GM18867 (cell line): ENCODE measurements at regions not wholly inside any gene's neighbourhood (a gene's known extent, or its start where the extent isn't known, plus 50 kb on each side); places are given as distances from the start of the nearest gene placed in this dataset.
"Not testable (repeated sequence)": the region's sequence is repeated elsewhere in the genome, so short reads cannot be mapped to it uniquely, and the experiment has no call there.

Source experiments
- ATAC-seq: cut with Tn5 transposase; IDR thresholded peaks from one replicate; pipeline ENCODE4 v1.9.1; 2021; ENCODE audit warnings: mild to moderate bottlenecking, moderate library complexity; ENCODE audit not compliant: unreplicated experiment

DNA sequence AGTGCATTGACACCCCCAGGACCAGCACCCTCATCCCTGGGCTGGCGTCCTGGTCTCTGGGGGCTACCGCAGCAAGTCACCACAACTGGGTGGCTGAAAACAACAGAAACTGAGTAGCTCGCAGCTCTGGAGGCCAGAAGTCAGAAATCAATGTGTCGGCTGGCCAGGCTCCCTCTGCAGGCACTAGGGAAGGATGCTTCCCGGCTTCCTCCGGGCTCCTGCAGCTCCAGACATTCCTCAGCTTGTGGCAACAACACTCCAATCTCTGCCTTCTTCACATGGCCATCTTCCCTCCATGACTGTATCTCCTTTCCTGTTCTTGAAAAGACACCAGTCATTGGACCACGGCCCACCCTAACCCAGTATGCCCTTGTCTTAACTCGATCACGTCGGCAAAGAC, 224.2 kb downstream of the NPHP4 start:
- no peak for ATAC-seq

DNA sequence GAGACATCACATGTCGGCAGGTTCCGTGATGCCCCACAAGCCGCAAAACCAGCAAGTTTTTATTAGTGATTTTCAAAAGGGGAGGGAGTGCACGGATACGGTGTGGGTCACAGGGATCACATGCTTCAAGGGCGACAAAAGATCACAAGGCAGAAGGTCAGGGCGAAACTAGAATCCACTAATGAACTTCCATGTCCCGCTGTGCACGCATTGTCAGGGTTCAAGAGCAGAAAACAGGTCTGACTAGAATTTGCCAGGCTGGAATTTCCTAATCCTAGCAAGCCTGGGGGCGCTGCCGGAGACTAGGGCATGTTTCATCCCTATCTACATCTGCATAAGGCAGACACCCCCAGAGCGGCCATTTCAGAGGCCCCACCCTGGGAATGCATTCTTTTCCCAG, 225.2 kb downstream of the NPHP4 start:
- not testable (repeated sequence) for ATAC-seq

DNA sequence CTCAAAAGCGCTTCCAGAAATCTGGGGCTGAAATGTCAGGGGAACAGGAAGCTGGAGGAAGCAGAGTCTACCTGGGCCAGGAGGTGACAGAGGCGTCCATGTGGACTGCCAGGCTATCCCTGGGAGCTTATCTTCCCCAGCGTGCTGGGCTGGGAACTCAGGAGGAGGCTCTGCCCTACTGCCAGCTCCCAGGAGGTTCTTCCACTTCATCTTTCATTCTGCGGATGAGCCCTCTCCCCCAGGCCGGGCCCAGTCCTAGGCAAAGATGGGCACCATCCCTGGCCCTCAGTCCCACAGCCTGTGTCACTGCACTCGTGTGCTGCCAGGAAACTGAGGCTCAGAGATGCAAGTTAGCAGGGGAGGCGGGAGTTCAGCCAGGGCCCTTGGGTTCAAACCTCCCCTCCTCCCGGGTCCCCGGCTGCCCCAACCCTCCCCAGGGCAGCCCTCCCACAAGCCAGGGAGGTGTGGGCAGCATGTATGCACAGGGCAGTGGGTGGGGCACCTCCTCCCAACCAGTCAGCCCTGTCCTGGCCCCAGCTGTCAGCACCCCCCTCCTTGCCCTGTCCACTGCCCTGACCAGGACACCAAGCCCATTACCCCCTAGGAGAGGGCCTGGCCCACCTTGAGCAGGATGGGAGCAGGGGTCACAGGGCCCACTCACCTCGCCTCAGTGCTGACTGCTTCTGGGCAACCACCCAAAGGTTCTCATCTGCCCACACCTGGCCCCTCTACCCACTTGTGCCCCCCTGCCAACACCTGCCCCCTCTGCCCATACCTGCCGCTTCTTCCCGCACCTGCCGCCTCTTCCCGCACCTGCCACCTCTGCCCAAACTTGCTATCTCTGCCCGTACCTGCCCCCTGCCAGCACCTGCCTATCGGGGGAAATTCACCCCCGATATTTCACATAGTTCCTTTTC, 226.0 kb downstream of the NPHP4 start:
- ATAC-seq = no peak

DNA sequence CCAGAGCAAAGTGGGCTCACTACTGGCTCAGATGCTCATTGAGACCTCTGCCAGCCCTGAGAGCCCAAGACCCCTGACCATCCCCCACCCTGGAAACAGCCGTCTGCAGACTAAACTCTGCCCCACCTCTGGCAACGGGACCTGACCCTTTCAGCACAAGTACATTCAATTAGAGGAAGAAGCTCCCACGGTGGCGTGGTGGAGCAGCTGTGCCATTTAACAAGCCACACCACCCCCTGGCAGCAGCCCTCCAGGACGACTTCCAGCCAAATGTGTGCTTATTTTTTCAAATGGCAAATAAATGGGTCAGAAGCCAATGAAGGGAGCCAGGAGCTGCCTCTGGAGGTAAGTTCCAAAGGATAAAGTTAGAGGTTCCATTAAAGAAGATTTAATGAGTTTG, 226.7 kb downstream of the NPHP4 start:
- no peak for ATAC-seq

DNA sequence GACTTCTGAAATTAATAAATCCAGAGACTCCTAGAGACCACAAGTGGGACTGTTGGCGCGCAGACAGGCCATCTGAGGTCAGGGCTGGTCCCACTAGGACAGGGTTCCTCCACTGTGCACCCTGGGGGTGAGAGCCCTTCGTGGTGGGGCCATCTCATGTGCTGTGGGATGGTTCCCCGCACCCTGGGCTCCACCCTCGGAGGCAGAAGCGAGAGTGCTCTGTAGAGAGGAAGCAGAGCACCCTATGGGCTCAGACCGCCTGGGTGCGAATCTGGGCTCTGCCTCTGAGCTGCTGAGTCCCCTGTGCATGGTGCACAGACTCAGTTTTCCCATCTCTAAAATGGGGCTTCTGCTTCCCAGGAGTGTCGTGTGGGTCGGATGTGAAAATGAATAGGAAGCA, 227.3 kb downstream of the NPHP4 start:
- no peak for ATAC-seq

DNA sequence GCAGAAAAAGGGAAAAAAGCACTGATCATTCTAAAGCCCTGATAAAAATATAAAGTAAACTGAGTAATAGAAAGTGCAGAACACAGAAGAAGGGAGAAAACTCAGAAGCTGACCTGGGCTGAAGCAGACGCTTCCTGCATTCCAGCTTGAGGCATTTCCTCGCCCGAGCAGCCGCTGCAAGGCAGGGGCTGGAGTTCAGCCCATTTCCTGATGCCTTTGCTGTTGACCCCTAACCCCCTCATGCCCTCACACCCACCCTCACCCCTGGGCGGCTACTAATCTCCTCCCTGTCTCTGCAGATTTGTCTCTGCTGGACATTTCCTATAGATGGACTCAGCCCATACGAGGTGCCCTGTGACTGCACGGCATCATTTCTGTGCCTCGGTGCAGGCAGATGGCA, 227.8 kb downstream of the NPHP4 start:
- ATAC-seq = no peak

DNA sequence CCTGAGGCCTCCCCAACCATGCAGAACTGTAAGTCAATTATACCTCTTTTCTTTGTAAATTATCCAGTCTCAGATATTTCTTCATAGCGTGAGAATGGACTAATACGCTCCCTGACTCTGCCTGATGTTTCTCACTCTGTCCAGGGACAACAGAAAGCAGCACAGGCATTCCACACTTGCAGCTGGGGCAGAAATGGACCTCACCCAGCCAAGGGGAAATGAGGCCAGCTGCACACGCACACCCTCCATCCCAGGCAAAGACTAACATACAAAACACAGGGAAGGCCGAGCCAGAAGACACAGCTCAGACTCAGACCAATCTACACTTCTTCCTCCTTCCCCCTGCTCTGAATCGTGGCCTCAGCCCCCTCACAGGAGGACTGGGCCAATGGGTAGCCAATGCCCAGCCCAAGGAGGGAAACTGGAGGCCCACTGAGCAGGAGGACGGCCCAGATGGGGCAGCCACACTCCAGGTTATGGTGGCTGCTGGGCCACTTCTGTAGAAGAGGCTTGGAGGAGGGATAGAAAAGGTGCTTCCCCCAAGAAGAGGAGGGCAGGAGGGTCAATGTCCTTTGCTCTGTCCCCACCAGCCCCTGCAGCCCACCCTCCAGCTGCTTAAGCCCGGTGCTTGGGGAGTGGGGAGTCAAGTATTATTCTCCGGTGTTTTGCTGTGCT, 228.4 kb downstream of the NPHP4 start:
- no peak for ATAC-seq

DNA sequence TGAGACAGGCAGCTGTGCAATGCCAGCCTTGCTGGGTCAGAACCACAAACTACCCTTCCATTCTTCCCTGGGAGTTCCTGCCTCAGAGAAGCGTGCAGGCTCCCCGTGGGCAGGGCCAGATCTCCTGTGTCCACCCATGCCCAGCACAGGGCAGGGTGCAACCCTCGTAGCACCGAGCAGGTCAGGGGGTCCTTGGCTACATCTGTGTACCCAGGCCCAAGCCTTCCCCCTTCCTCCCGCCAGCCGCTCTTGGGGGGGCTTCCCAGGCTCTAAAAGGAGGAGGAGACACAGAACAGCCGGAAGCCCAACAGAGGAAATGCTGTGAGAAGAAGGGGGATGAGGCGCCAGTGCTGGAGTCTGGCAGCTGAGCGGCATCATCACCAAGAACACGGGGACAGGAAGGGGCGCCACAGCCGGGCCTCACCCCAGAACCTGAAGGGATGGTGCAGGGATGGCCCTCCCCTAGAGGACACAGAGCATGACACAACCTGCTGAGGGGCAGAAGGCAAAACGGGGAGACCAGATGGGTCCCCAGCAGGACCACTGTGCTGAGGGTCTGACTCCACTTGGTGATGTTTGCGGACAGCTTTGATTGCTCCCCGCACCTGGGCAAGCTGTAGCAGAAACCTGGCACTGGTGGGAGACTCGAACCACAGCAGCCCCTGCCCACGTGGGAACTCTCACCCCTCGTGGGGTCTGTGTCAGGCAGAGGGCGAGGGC, 233.2 kb downstream of the NPHP4 start:
- no peak for ATAC-seq

DNA sequence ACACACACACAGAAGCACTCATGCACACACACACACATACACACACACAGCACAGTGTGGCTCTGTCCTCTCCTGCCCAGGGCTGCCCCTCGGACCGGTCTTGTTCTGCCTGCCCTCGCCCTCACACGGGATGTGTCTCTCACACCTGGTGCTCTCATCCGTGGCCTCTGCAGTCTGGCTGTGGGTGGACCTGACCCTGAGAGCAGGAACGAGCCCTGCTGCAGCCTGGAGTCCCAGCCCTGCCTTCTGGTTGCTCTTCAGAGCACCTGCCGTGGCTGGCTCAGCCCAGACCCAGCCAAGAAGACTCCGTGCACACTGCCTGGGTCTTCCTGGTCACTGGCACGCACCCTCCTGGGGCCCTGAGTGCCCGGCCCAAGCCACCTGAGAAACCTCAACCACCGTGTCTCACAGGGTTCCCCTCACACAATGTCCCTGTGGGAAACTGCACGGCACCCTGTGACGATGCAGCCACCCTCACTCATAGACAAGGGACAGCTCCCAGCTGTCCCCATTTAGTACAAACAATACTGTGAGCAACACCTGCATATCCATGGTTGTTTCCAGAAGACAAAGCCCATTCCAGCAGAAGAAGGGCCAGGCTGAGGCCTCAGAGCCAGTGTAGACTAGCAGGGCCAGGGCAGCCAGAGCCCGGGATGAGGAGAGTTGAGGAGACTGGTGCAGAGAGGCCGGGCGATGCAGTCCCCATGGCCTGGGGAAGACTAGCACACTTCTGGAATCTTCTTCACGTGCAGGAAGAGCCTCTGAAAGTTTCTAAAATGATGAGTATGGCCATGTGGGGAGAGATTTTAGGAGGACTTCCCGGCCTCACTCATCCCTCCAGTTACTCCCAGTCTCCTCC, 234.0 kb downstream of the NPHP4 start:
- no peak for ATAC-seq

DNA sequence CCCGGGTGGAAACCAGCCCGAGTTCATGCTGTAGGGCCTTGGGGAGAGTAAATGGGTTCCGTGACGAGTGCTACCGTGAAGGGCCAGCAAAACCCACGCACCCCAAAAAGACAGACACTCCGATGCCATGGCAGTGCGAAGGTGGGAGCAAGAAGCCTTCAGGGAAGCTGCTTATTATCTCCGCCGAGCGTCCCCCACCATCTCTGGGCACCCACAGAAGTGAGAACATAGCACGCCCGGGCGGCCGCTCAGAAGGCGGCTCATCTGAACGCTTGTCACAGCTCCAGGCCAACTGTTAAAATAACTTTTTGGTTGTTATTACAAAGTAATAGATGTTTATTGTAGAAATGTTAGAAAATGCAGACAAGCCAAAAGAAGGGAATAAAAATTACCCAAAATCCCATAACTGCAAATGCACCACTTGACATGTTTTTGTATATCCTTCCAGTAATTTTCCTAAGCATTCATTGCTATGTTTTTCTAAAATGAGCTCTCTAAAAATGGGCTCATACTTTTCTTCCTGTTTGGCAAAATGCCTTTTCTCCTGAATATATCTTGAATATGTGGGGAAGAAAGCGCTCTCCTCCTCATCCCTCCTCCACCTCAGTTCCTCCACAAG, 234.9 kb downstream of the NPHP4 start:
- ATAC-seq = no peak

DNA sequence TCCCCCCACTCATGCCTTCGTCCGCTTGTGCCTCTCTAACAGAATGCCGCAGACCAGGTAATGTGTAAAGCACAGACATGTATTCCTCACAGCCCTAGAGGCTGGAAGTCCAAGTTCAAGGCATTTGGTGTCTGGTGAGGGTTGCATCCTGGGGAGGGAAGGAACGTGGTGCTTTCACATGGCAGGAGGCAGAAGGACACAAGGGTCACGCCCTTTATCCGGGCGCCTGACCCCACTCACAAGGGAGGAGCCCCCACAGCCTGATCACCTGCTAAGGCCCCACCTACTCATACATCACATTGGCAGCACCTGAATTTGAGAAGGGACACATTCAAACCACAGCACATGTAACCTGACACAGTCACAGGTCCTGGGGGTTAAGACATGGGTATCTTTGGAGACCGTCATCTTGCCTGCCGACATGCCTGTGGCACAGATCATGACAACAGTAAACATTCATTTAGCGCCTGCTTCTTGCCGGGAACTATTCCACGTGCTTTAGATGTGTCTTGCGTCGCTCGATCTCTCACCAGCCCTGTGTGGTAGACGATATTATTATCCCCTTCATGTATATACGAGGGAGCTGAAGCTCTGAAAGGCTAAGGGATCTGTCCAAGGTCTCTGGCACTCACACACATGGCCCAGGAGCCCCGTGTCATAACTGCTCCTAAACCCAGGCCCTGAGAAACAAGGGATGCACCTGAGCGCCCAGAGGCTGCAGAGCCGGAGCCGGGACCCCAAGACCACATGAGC, 235.6 kb downstream of the NPHP4 start:
- ATAC-seq = no peak

DNA sequence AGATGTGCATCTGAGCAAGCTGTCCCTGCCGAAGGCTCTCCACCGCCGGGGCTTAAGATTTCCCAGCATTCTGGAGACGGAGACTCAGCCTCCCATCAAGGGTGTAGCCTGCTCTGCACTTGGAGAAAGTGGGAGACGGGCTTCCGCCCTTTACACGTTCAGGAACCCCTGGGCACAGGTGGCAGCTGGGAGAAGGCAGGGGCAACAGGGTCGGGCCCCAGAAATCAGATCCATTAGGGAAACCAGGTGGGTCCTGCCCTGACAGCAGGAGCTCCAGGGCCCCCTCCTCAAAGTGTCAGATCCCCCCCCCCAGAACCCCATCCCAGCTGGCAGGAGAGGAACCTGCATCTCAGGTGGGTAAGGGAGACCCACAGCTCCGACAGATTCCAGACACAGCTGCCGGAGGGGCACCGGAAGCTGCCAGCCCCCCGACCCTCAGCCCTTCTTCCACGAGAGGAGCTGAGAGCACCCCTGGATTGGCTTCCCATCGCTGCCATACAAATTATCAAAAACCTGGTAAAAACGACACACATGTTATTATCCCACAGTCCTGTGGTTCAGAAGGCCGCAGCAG, 236.6 kb downstream of the NPHP4 start:
- no peak for ATAC-seq

DNA sequence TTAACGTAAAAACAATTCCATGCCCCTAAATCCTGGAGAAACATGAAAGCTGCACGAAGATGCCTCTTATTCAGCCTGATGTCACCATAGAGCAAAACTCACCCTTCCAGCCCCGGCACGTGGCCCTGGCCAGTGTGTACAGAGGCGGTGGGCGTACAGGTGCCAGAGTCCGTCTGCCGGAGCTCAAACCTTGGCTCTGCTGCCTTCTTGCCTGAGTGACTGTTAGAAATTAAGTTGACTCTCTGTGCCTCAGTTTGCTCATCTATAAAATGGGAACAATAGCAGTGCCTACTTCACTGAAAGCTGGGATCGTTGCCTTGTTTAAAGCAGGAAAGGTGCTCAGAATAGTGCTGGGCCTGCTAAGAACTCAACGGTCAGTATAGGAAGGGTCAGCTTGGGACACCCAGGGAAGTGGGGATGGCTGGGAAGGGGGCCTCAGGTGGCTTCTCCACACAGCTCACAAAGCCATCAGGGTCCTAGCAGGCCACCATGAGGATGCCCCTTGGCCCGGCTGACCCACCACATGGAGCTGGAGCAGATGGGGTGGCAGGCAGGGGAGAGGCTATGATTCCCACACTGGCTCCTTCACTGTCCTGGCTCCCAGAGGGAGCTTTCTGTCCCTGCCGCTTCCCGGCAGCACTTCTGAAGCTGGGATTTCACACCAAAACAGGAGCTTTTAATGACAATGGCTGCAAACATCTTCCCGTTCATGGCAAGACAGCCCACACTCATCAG, 237.2 kb downstream of the NPHP4 start:
- ATAC-seq = no peak

DNA sequence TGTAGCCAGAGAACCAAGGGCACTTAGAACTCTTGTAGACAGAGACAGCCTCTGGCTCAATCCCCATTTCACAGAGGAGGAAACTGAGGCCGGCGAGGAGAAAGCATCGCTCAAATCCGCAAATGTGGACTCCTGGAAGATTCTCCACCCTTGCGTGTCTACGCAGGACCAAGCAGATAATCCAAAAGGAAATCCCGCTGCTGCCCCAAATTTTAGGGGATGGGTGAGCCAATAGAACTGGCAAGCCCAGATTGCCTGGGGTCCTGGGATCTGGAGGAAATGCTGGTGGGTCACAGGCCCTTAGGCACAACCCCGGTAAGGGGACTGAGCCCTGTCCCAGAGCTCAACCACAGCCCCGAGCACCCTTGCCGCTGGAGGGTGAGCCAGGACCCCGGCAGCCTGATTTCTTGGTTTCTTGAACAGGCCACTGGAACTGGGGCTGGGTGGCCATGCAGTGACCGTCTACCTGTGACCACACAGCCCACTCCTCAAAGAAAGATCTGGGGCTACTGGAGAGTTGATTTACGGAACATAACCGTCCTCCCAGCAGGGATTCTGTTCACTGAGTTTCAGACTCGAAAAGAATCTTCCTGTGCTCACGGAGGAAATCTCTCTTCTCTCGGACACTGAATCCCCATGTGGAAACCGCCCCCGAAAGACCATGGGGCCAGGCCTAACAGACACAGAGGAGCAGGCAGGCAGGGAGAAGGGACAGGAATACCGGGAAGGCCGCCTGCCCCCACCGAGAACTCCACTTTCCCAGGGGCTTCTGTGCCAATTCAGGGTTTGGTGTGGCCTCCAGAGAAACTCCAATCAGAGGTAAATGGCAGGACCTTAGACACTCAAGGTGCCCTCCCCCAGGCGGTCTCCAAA, 238.4 kb downstream of the NPHP4 start:
- no peak for ATAC-seq

DNA sequence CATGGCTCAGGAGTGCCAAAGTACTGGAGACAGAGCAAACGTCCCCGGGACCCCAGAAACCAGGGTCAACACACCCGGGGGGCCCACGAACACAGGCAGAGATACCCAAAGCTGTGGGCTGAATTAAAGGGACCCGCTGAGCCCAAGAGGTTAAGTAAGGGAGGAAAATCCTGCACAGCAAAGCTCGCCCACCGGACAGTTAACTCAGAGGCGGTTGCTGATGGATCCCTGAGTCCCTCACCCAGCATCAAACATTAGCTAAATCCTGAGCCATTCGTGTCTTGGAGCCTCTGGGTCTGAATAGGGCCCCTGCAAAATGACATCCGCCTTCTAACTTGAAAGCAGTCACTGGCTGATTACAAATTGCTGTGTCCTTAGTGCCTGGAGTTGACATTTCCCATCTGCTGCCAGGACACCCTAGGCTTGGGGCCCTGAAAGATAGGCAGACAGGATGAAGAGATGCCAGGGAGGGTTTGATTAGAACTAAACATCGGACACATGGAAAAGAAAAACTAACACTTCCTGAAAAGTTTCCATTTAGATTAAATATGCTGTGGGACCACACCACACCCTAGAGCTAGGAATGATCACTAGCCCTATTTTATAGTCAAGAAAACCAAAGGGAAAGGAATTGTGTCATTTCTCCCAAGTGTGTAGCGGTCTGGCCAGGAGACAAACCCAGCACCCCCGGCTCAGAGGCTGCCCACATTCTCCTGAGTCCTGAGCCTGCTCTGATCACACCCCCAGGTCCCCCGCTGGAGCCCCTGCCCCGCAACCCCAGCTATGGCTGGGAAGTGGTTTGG, 239.3 kb downstream of the NPHP4 start:
- ATAC-seq = no peak

DNA sequence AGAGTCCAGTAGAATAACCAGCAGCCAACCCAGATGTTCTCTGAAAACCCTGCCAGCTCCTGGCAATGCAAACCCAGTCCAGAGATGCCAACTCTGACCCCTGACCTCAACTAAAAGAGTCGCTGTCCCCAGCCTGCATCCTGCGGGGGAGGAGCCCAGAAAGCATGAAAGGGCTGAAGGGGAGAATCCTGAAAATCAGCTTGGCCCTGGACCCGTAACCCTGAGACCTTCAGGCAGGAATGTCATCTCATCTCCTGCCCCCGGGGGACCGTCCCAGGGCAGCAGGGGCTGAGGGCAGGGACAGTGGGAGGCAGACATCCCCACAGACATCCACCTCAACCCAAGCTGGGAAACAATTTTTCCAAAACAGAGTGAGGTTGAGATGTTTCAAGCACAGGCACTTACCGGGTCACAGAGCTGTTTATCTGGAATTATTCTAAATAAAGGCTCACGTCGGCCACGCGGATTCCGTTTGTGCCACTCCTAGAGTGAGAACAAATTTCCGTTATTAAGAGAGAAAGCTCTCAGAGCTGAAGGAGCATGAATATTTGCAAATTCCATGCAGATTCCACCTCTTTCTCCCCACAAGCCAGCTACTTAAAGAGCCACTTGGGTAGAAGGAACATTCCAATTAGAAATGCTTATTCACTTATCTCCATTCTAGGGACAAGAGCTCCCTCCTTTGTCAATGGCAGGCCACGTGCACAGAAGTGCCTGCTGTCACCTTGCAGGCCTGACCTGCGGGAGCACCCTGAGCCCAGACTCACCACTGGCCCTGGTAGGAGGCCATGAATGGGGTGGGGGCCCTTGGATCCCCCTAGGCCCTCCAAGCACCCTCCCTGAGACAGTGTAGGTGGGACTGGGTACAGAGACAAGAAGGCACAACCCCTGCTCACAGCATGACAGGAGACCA, 240.1 kb downstream of the NPHP4 start:
- ATAC-seq = no peak
